WTC11 (cell line): ENCODE measurements at regions not wholly inside any gene's neighbourhood (a gene's known extent, or its start where the extent isn't known, plus 50 kb on each side); places are given as distances from the start of the nearest gene placed in this dataset.
"Not testable (repeated sequence)": the region's sequence is repeated elsewhere in the genome, so short reads cannot be mapped to it uniquely, and the experiment has no call there.

Experiments
- ATAC-seq: fragments of 200-7000 bp; cut with Tn5 transposase; 2 replicates; pipeline ENCODE4 v1.10.0; 2021; ENCODE audit warnings: mild to moderate bottlenecking, moderate library complexity
- CTCF ChIA-PET: fragments of 300-600 bp; sonication (Branson Sonifier 250); formaldehyde crosslinking; loops from one replicate; lab custom pipeline; 2021; ENCODE audit warnings: antibody characterized with exemption; lab: Charles Lee
- POLR2A ChIA-PET: fragments of 350-600 bp; sonication (Branson Sonifier 250); formaldehyde crosslinking; loops from one replicate; lab custom pipeline; 2021; ENCODE audit warnings: antibody characterized with exemption; lab: Charles Lee
- DNase-seq: peaks from one replicate; pipeline ENCODE4 v3.0.0; 2021; ENCODE audit warnings: low spot score
- H3K27ac Mint-ChIP-seq: 2 replicates; pipeline ENCODE4 v1.8.0; 2021; ENCODE audit warnings: mixed read lengths
- H3K27me3 Mint-ChIP-seq: 2 replicates; pipeline ENCODE4 v1.8.0; 2021; ENCODE audit warnings: low read depth, mild to moderate bottlenecking, moderate library complexity, mixed read lengths
- H3K36me3 Mint-ChIP-seq: 2 replicates; pipeline ENCODE4 v1.8.0; 2021; ENCODE audit warnings: mixed read lengths
- H3K4me1 Mint-ChIP-seq: 2 replicates; pipeline ENCODE4 v1.8.0; 2022; ENCODE audit warnings: mixed read lengths
- H3K4me3 Mint-ChIP-seq: 2 replicates; pipeline ENCODE4 v1.8.0; 2021; ENCODE audit warnings: mild to moderate bottlenecking, moderate library complexity, mixed read lengths
- H3K9me3 Mint-ChIP-seq: 2 replicates; pipeline ENCODE4 v1.8.0; 2021; ENCODE audit warnings: mixed read lengths
- CREB1 ChIP-seq: sonication (generic); formaldehyde crosslinking; IDR thresholded peaks from 2 replicates; pipeline ENCODE4 v1.8.0; 2023; ENCODE audit warnings: mild to moderate bottlenecking, missing genetic modification reagents
- FOXK1 ChIP-seq: sonication (generic); formaldehyde crosslinking; IDR thresholded peaks from 2 replicates; pipeline ENCODE4 v1.8.0; 2022; ENCODE audit warnings: mild to moderate bottlenecking, moderate library complexity, missing genetic modification reagents
- JUN ChIP-seq: sonication (generic); formaldehyde crosslinking; IDR thresholded peaks from 2 replicates; pipeline ENCODE4 v1.8.0; 2023; ENCODE audit warnings: mild to moderate bottlenecking, missing genetic modification reagents
- OVOL2 ChIP-seq: fragments of 250-450 bp; sonication (Bioruptor Pico); IDR thresholded peaks from 2 replicates; pipeline ENCODE4 v1.9.0; 2021; ENCODE audit warnings: mild to moderate bottlenecking, borderline replicate concordance
- PRRX2 ChIP-seq: fragments of 250-450 bp; sonication (Bioruptor Pico); IDR thresholded peaks from 2 replicates; pipeline ENCODE4 v1.8.0; 2021; ENCODE audit warnings: mild to moderate bottlenecking
- RORB ChIP-seq: fragments of 250-450 bp; sonication (Bioruptor Pico); IDR thresholded peaks from 2 replicates; pipeline ENCODE4 v1.9.0; 2021; ENCODE audit warnings: mild to moderate bottlenecking
- SMAD3 ChIP-seq: sonication (generic); formaldehyde crosslinking; IDR thresholded peaks from 2 replicates; pipeline ENCODE4 v1.8.0; 2022; ENCODE audit warnings: missing genetic modification reagents, mild to moderate bottlenecking, borderline replicate concordance
- ZNF138 ChIP-seq: sonication (generic); formaldehyde crosslinking; conservative IDR thresholded peaks from 2 replicates; pipeline ENCODE4 v1.8.1; 2022; ENCODE audit warnings: mild to moderate bottlenecking, moderate library complexity, missing genetic modification reagents
- ZNF396 ChIP-seq: fragments of 250-450 bp; sonication (Bioruptor Pico); IDR thresholded peaks from 2 replicates; pipeline ENCODE4 v1.8.0; 2021; ENCODE audit warnings: mild to moderate bottlenecking, moderate library complexity, borderline replicate concordance
- ZNF671 ChIP-seq: fragments of 250-450 bp; sonication (Bioruptor Pico); IDR thresholded peaks from 2 replicates; pipeline ENCODE4 v1.8.0; 2021; ENCODE audit warnings: mild to moderate bottlenecking
- TF ChIP-seq, protein P1 (sequence below): fragments of 200-600 bp; IDR thresholded peaks from 2 replicates; pipeline ENCODE4 v1.8.0; 2022; ENCODE audit warnings: antibody characterized with exemption
- TF ChIP-seq, protein P2 (sequence below): sonication (generic); formaldehyde crosslinking; IDR thresholded peaks from 2 replicates; pipeline ENCODE4 v1.8.1; 2022; ENCODE audit warnings: mild to moderate bottlenecking, moderate library complexity, missing genetic modification reagents
- TF ChIP-seq, protein P3 (sequence below): sonication (generic); formaldehyde crosslinking; IDR thresholded peaks from 2 replicates; pipeline ENCODE4 v1.8.0; 2022; ENCODE audit warnings: mild to moderate bottlenecking, missing genetic modification reagents
- TF ChIP-seq, protein P4 (sequence below): fragments of 250-450 bp; sonication (Bioruptor Pico); conservative IDR thresholded peaks from 2 replicates; pipeline ENCODE4 v1.9.0; 2021; ENCODE audit warnings: mild to moderate bottlenecking
- TF ChIP-seq, protein P5 (sequence below): sonication (generic); formaldehyde crosslinking; IDR thresholded peaks from 2 replicates; pipeline ENCODE4 v1.8.0; 2022; ENCODE audit warnings: missing genetic modification reagents

DNA sequence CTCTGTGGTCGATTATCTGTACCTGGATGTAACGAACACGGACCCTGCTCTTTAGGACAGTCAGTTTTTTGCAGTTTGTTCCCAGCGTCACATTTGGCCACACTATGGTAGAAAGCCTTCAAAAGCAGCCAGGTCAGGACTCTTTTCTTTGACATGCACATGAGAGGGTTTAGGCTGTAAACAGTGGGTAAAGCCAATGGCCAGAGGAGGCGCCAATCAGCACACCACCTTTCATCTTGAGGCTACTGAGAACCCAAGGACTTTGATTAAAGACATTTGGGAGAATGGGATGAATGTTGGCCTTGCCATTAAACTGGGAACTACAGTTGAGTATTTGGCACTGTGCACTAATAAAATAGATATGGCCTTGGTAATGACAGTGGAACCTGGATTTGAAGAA, 225.9 kb downstream of the OXSM start:
- no peak overlapping the region for H3K4me3 Mint-ChIP-seq
- H3K27me3 Mint-ChIP-seq, result no peaks in the 10 kb centered on the region; the same call in 1 of the 2 replicates
- peaks cover 6% of the 10 kb centered on the region; the same call in 1 of the 2 replicates for H3K9me3 Mint-ChIP-seq
- peaks cover 7% of the 10 kb centered on the region for H3K4me1 Mint-ChIP-seq
- CTCF ChIA-PET, result interaction anchor here (0.7 to 1.2 kb wide), 3 partner anchors 12 to 111 kb away, joined by 3 to 5 read pairs (median 4); no protein-coding TSS in a partner anchor
- H3K36me3 Mint-ChIP-seq, result no peaks in the 10 kb centered on the region
- POLR2A ChIA-PET, result no interaction called here
- peak overlapping the region; percentile 7; the same call in 1 of the 2 replicates for H3K27ac Mint-ChIP-seq
- peak; percentile 93 for ATAC-seq
- TF ChIP-seq ZNF138 (CRISPR knock-in tag), result no peak
- TF ChIP-seq, protein P1, sequence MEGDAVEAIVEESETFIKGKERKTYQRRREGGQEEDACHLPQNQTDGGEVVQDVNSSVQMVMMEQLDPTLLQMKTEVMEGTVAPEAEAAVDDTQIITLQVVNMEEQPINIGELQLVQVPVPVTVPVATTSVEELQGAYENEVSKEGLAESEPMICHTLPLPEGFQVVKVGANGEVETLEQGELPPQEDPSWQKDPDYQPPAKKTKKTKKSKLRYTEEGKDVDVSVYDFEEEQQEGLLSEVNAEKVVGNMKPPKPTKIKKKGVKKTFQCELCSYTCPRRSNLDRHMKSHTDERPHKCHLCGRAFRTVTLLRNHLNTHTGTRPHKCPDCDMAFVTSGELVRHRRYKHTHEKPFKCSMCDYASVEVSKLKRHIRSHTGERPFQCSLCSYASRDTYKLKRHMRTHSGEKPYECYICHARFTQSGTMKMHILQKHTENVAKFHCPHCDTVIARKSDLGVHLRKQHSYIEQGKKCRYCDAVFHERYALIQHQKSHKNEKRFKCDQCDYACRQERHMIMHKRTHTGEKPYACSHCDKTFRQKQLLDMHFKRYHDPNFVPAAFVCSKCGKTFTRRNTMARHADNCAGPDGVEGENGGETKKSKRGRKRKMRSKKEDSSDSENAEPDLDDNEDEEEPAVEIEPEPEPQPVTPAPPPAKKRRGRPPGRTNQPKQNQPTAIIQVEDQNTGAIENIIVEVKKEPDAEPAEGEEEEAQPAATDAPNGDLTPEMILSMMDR, result 0 out of 2 replicates have a peak, but pooled peaks have one; percentile 37
- DNase-seq, result peak; percentile 33

DNA sequence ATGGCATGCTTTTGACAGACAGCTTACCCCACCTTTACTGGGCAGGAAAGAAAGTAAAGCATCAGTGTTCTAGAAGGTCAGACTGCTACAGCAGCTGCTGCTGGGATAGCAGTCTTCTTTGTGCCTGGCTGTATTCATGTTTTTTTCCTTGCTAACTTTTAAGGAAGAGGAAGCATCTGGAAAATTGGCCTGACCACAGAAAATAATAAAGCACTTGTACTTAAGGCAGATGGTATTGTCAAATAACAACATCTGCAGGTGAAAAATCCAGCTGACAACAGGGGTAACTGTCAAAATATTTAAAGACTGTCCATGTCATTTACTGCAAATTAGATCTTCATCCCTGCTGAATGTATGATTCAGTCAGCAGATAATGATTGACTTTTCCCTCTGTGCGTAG, 229.0 kb downstream of the OXSM start:
- Mint-ChIP-seq H3K4me3 (no peak overlapping the region), H3K4me1 (no peaks in the 10 kb centered on the region), H3K9me3 (peaks cover 26% of the 10 kb centered on the region), H3K36me3 (no peaks in the 10 kb centered on the region), H3K27me3 (no peaks in the 10 kb centered on the region; the same call in 1 of the 2 replicates), H3K27ac (no peak overlapping the region)
- no peak for TF ChIP-seq ZNF396 (CRISPR knock-in tag)
- ATAC-seq (no peak), DNase-seq (no peak)
- CTCF ChIA-PET, result no interaction called here
- POLR2A ChIA-PET, result no interaction called here

DNA sequence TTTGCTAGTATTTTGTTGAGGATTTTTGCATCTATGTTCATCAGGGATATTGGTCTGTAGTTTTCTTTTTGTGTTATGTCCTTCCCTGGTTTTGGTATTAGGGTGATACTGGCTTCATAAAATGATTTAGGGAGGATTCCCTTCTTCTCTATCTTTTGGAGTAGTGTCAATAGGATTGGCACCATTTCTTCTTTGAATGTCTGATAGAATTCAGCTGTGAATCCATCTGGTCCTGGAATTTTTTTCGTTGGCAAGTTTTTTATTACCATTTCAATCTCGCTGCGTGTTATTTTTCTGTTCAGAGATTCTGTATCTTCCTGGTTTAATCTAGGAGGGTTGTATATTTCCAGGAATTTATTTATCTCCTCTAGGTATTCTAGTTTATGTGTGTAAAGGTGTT, 234.3 kb downstream of the OXSM start:
- H3K27ac Mint-ChIP-seq, DNase-seq, H3K36me3 Mint-ChIP-seq, H3K27me3 Mint-ChIP-seq, H3K4me3 Mint-ChIP-seq, POLR2A ChIA-PET, H3K4me1 Mint-ChIP-seq, CTCF ChIA-PET, ATAC-seq: not testable (repeated sequence)
- peaks cover 30% of the 10 kb centered on the region for H3K9me3 Mint-ChIP-seq

DNA sequence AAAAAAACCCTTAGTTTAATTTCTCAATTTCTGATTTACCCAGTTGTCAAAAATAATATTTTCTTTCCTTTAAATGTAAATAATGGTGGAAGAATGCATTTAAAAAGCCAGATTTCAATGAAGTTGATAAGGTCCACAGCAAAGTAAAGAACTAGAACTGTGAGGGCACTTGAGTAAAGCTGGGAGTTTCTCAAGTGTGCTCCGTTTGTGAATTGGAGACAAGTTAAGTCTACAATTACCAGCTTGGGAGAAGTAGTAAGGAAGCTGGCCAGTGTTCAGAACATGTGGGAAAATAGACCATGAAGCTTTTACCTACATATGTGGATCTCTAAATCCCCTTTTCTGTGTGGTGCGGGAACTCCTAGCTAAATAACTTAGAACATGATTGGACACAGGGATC, 239.4 kb downstream of the OXSM start:
- DNase-seq (no peak), ATAC-seq (no peak)
- H3K27ac Mint-ChIP-seq, result no peak overlapping the region
- CTCF ChIA-PET, result no interaction called here
- TF ChIP-seq, protein P2, sequence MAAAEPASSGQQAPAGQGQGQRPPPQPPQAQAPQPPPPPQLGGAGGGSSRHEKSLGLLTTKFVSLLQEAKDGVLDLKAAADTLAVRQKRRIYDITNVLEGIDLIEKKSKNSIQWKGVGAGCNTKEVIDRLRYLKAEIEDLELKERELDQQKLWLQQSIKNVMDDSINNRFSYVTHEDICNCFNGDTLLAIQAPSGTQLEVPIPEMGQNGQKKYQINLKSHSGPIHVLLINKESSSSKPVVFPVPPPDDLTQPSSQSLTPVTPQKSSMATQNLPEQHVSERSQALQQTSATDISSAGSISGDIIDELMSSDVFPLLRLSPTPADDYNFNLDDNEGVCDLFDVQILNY, result no peak
- TF ChIP-seq, all 79 proteins: peak for 0
- Mint-ChIP-seq H3K4me1 (no peaks in the 10 kb centered on the region), H3K36me3 (no peaks in the 10 kb centered on the region), H3K4me3 (no peak overlapping the region), H3K27me3 (no peaks in the 10 kb centered on the region), H3K9me3 (peaks cover 19% of the 10 kb centered on the region)
- POLR2A ChIA-PET, result no interaction called here

DNA sequence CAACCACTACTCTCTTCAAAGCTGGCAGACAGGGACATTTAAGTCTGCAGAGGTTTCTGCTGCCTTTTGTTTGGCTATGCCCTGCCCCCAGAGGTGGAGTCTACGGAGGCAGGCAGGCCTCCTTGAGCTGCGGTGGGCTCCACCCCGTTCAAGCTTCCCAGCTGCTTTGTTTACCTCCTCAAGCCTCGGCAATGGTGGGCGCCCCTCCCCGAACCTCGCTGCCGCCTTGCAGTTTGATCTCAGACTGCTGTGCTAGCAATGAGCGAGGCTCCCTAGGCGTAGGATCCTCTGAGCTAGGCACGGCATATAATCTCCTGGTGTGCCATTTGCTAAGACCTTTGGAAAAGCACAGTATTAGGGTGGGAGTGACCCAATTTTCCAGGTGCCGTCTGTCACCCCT, 252.2 kb downstream of the OXSM start:
- H3K27ac Mint-ChIP-seq, H3K4me3 Mint-ChIP-seq, H3K27me3 Mint-ChIP-seq, CTCF ChIA-PET, POLR2A ChIA-PET, DNase-seq, ATAC-seq, H3K4me1 Mint-ChIP-seq: not testable (repeated sequence)
- H3K36me3 Mint-ChIP-seq, result peaks cover 31% of the 10 kb centered on the region
- H3K9me3 Mint-ChIP-seq, result peaks cover 58% of the 10 kb centered on the region

DNA sequence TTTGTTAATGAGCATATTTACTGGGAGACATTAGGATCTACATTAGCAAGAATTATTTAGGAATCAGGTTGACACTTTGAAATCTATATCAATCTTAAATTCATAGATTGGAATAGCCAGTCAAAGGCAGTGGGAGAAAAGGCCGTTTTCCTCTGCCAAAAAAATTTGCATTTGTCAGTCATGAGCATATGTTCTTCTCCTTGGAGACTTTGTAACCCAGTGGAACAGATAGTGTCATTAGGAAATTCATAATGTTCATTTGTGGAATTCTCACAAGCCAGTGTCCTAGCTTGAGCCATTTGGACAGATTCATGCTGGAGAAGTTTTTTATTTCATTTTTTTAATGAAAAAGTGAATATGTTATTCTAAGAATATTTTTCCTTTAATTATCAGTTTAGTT, 260.1 kb downstream of the OXSM start:
- Mint-ChIP-seq H3K4me3 (no peak overlapping the region), H3K27me3 (no peaks in the 10 kb centered on the region)
- TF ChIP-seq ZNF671 (CRISPR knock-in tag), result no peak
- TF ChIP-seq, protein P3, sequence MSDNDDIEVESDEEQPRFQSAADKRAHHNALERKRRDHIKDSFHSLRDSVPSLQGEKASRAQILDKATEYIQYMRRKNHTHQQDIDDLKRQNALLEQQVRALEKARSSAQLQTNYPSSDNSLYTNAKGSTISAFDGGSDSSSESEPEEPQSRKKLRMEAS (CRISPR knock-in tag), result no peak
- no peak for TF ChIP-seq JUN
- TF ChIP-seq OVOL2 (CRISPR knock-in tag), result no peak
- TF ChIP-seq PRRX2 (CRISPR knock-in tag), result no peak
- TF ChIP-seq, protein P4, sequence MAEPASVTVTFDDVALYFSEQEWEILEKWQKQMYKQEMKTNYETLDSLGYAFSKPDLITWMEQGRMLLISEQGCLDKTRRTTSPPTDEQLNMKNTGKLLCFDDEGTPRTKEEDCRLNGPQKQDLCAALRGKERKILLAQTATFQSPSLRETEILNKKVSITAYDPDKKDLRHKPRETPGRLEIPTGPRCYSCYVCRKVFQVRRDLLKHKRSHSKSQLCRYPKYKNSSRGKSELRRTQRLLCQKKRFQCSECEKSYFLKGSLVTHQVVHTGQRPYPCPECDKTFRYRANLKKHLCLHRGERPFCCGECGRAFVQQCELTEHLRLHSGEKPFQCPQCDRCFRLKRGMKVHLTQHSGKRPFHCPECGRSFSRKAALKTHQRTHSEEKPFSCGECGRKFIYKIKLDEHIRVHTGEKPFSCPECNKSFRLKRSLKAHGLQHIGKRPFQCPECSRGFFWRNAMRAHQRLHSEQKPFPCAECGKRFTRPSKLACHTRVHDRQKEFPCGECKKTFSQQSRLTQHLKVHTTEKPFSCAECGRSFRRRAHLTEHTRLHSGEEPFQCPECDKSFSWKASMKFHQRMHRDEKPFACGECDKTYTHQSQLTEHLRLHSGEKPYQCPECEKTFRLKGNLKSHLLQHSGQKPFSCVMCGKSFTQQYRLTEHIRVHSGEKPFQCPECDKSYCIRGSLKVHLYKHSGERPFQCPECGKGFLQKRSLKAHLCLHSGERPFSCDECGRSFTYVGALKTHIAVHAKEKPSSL (CRISPR knock-in tag), result no peak
- TF ChIP-seq CREB1 (CRISPR knock-in tag), result no peak
- no peak for TF ChIP-seq FOXK1 (CRISPR knock-in tag)
- no peak for TF ChIP-seq SMAD3 (CRISPR knock-in tag)
- TF ChIP-seq, protein P5, sequence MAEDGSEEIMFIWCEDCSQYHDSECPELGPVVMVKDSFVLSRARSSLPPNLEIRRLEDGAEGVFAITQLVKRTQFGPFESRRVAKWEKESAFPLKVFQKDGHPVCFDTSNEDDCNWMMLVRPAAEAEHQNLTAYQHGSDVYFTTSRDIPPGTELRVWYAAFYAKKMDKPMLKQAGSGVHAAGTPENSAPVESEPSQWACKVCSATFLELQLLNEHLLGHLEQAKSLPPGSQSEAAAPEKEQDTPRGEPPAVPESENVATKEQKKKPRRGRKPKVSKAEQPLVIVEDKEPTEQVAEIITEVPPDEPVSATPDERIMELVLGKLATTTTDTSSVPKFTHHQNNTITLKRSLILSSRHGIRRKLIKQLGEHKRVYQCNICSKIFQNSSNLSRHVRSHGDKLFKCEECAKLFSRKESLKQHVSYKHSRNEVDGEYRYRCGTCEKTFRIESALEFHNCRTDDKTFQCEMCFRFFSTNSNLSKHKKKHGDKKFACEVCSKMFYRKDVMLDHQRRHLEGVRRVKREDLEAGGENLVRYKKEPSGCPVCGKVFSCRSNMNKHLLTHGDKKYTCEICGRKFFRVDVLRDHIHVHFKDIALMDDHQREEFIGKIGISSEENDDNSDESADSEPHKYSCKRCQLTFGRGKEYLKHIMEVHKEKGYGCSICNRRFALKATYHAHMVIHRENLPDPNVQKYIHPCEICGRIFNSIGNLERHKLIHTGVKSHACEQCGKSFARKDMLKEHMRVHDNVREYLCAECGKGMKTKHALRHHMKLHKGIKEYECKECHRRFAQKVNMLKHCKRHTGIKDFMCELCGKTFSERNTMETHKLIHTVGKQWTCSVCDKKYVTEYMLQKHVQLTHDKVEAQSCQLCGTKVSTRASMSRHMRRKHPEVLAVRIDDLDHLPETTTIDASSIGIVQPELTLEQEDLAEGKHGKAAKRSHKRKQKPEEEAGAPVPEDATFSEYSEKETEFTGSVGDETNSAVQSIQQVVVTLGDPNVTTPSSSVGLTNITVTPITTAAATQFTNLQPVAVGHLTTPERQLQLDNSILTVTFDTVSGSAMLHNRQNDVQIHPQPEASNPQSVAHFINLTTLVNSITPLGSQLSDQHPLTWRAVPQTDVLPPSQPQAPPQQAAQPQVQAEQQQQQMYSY (CRISPR knock-in tag), result no peak
- no peak for TF ChIP-seq RORB

More for the DNA sequence above, 260.1 kb downstream of the OXSM start:
- H3K9me3 Mint-ChIP-seq, result peaks cover 9% of the 10 kb centered on the region
- no peak overlapping the region for H3K27ac Mint-ChIP-seq
- DNase-seq (no peak), ATAC-seq (no peak)
- H3K4me1 Mint-ChIP-seq, result no peaks in the 10 kb centered on the region
- CTCF ChIA-PET, result no interaction called here
- no peaks in the 10 kb centered on the region for H3K36me3 Mint-ChIP-seq
- POLR2A ChIA-PET, result no interaction called here
